ENCODE measurements at regions not wholly inside any gene's neighbourhood (a gene's known extent, or its start where the extent isn't known, plus 50 kb on each side); places are given as distances from the start of the nearest gene placed in this dataset.

DNA sequence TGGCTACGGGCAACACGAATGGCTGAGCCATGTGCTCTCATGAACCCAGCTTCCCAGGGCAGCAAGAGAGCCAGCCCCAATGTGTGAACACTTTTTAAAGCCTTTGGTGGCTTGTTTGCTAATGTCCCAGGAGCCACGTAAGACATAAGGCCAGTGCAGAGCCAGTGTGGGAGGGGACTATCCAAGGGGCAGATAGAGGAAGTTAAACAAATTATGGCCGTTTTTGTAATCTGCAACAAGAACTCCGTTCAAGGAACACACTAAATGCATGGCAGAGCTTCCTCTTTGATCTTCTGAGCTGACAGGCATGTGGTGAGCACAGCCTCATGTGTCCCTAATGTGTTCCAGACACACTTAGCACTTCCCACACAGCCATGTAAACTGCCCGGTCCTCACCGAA, 133.3 kb downstream of the TEX36 start:
- H3K4me3 ChIP-seq (ENCODE audit: low read depth, low read length): no peak overlapping the region
- DNase-seq (ENCODE audit: low read depth): no peak
- TF ChIP-seq CTCF (conservative IDR thresholded peaks at IDR 0.05; ENCODE audit: low read depth, low read length): no peak

- TF ChIP-seq CTCF (conservative IDR thresholded peaks at IDR 0.05; ENCODE audit: low read depth, low read length): no peak
- H3K4me3 ChIP-seq (ENCODE audit: low read depth, low read length): no peak overlapping the region
- no peak for DNase-seq (ENCODE audit: low read depth)
Observed at GRCh38 chr10:125548878-125549277, 134.1 kb downstream of the TEX36 start.

GRCh38 chr10:125548356-125548755, 134.6 kb downstream of the TEX36 start:
- TF ChIP-seq CTCF (conservative IDR thresholded peaks at IDR 0.05; ENCODE audit: low read depth, low read length): no peak
- H3K4me3 ChIP-seq (ENCODE audit: low read depth, low read length): no peak overlapping the region
- no peak for DNase-seq (ENCODE audit: low read depth)

DNA sequence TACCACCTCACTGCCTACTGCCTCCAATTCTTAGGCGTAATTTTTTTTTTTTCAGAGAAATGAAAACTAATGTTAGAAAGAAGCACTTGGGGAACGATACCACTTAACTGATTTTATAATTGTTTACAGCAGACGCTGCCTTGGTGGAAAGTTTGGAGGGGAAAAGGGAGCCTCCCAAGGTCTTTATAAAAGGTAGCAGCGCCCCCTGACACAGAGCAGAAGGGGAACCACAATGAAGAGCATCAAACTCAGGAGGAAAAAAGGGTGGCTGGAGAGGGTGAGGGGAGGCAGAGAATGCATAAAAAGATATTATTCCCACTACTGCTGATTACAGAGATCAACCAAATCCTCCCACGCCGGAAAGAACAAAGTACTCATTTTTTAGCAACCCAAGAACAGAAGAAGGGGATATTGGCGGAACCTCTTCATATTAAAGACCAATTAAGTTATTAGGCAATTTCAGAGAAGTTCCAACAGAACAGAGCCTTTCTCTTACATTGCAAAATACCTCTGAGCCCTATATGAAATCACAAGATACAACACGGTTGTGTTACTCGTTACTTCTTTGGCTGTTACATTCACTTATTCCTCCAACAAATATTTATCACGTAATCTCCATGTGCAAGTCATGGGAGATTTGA, 135.8 kb downstream of the TEX36 start:
- no peak overlapping the region for H3K4me3 ChIP-seq (ENCODE audit: low read depth, low read length)
- no peak for TF ChIP-seq CTCF (conservative IDR thresholded peaks at IDR 0.05; ENCODE audit: low read depth, low read length)
- DNase-seq (ENCODE audit: low read depth): no peak

DNA sequence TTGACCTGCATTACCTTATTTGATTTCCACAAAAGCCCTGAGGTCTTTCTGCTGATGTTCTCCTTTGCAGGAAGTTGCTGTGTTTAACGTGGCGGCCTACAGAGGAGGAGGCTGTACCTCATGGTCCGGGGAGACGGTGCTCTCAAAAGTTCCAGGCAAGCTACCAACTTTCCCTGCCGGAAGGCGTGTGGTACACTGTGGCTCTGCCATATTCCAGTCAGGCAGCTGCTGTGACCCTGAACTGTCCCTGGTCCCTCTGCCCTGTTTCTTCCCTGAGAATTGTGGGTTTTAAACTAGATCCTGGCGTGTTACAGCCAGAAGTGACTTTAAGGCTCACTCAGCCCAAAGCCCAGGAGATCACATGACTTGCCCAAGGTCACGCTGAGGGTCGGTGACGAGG, 139.2 kb downstream of the TEX36 start:
- no peak overlapping the region for H3K4me3 ChIP-seq (ENCODE audit: low read depth, low read length)
- no peak for TF ChIP-seq CTCF (conservative IDR thresholded peaks at IDR 0.05; ENCODE audit: low read depth, low read length)
- DNase-seq (ENCODE audit: low read depth): no peak

- TF ChIP-seq CTCF (conservative IDR thresholded peaks at IDR 0.05; ENCODE audit: low read depth, low read length): no peak
- no peak overlapping the region for H3K4me3 ChIP-seq (ENCODE audit: low read depth, low read length)
- DNase-seq (ENCODE audit: low read depth): no peak
Observed at GRCh38 chr10:125538947-125539731, 143.8 kb downstream of the TEX36 start.

GRCh38 chr10:125536236-125536635, 146.7 kb downstream of the TEX36 start:
- TF ChIP-seq CTCF (conservative IDR thresholded peaks at IDR 0.05; ENCODE audit: low read depth, low read length): no peak
- no peak overlapping the region for H3K4me3 ChIP-seq (ENCODE audit: low read depth, low read length)
- no peak for DNase-seq (ENCODE audit: low read depth)
